HG03469 (cell line): ENCODE measurements at regions not wholly inside any gene's neighbourhood (a gene's known extent, or its start where the extent isn't known, plus 50 kb on each side); places are given as distances from the start of the nearest gene placed in this dataset.
"Not testable (repeated sequence)": the region's sequence is repeated elsewhere in the genome, so short reads cannot be mapped to it uniquely, and the experiment has no call there.

Experiments
- ATAC-seq: cut with Tn5 transposase; IDR thresholded peaks from one replicate; pipeline ENCODE4 v1.9.1; 2021; ENCODE audit warnings: mild to moderate bottlenecking, moderate library complexity, moderate number of reproducible peaks; ENCODE audit not compliant: unreplicated experiment

- no peak for ATAC-seq
These were observed 503.0 kb downstream of the NTRK3 start for GRCh38 chr15:87753539-87753938.

GRCh38 chr15:87752250-87752951 is 504.1 kb downstream of the NTRK3 start:
- ATAC-seq = no peak

- ATAC-seq = no peak
These were observed 508.1 kb downstream of the NTRK3 start for GRCh38 chr15:87748483-87748882.

GRCh38 chr15:87747087-87747486 is 509.5 kb downstream of the NTRK3 start:
- no peak for ATAC-seq

DNA sequence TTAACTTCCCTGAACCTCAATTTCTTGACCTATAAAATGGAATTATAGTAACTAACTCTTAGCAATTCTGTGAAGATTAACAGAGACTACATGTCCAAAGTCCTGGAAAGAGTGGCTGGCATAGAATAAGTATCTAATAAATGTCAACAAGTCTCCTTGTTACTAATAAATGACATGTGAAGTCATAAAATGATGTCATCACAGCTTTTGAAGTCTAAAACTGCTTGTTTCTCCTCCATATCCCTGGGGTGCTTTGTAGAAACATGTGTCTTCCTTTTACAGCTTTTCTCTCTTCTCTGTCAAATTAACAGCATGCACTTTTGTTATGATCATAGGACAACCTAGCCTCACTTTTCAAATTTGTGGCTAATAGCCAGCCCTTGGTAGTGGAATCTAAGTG is 510.2 kb downstream of the NTRK3 start:
- ATAC-seq = no peak

GRCh38 chr15:87744815-87745214 is 511.7 kb downstream of the NTRK3 start:
- ATAC-seq = no peak

DNA sequence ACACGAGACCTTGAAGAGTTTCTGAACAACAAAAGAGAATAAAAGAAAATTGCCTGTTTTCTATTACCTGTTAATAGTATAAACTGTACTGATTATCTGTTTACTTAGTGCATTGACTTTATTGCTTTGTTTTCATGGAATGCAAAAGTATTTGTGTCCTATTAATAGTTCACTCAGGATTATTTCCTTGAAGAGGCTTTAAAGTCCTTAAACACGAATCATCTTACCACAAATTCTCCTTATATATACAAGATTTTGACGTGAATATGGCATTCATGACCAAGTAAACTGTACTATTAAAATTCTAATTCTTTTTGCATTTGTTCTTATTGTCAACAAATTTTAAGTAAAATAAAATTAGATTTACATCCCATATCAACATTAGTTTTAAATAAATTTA is 513.0 kb downstream of the NTRK3 start:
- ATAC-seq = no peak

GRCh38 chr15:87741350-87741749 is 515.2 kb downstream of the NTRK3 start:
- no peak for ATAC-seq

DNA sequence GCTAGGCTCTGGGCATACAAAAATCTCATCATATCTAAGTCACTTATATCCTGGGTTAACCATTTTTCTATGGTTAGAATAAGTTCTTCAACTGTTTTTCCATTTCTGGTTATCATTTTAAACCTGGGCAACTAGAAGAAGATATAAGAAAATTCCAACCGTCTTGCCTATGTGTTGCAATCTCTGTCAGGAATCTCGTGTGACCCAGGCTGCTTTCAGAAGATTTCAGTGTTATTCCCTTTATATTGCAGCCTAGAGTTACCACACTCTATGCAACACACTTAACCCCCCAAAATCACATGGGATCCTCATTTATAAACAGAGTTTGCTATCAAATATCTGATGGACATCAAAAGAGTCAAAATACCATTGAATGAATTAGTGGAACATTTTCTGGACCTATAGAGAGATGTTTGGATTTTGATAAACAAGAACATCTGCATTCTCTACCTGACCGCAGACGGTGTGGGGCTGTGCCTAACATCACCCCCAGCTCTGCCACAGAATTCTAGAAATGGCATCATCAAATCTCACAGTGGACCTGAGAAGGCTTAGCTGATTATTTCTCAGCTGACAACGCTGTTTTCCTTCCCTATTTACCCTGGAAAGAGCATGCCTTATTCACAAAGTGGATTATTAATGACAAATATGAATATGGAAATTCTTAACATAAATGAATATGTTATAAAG is 515.7 kb downstream of the NTRK3 start:
- no peak for ATAC-seq

- no peak for ATAC-seq
These were observed 516.7 kb downstream of the NTRK3 start for GRCh38 chr15:87739866-87740265.

GRCh38 chr15:87739081-87739480 is 517.5 kb downstream of the NTRK3 start:
- no peak for ATAC-seq

DNA sequence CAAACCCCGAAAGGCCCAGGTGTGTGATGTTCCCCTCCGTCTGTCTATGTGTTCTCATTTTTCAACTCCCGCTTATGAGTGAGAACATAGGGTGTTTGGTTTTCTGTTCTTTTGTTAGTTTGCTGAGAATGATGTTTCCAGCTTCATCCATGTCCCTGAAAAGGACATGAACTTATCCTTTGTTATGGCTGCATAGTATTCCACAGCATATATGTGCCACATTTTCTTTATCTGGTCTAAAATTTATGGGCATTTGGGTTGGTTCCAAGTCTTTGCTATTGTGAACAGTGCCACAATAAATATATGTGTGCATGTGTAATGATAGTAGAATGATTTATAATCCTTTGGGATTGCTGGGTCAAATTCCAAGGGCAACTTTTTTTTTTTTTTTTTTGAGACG is 519.1 kb downstream of the NTRK3 start:
- not testable (repeated sequence) for ATAC-seq

DNA sequence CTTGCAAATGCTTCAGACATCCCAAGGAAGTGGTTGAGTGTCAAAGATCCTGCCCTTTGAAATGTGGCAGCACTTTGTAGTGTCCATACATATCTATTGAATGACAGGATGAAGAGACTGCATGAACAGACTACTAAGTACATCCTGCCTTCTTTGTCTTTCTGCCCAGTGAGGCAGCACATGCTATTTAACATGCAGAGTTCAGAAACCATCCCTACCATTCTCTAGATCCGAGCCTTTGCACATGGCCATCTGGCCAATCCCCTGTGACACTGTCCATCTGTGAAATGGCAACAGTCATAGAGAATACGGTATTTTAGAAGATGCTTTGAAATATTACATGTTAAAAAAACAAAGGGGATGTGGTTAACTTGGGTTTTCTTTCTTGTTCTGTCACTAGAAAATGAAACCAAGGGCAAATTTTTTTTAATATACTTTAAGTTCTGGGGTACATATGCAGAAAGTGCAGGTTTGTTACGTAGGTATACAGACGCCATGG is 519.6 kb downstream of the NTRK3 start:
- ATAC-seq = no peak

GRCh38 chr15:87736401-87736800 is 520.1 kb downstream of the NTRK3 start:
- ATAC-seq = no peak

GRCh38 chr15:87735522-87735921 is 521.0 kb downstream of the NTRK3 start:
- ATAC-seq = no peak

- ATAC-seq = no peak
These were observed 521.8 kb downstream of the NTRK3 start for GRCh38 chr15:87734571-87735373.

DNA sequence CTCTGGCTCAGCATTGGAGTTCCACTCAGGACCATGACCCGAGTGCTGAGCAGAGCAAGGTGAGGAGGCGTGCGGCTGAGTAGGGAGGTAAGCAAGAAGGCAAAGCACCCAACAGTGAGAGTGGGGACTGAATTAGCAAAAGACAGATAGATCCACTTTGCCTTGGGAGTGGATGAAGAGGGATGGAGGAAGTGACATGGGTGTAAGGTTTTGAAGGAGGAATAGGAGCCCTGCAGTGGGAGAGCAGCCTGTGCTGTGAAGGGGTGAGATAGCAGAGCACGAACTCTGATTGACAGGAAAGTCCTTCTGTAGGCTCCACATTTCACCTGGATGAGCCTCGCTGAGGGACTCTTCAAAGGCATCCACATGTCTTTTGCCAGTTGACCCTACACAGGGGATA is 522.6 kb downstream of the NTRK3 start:
- no peak for ATAC-seq

DNA sequence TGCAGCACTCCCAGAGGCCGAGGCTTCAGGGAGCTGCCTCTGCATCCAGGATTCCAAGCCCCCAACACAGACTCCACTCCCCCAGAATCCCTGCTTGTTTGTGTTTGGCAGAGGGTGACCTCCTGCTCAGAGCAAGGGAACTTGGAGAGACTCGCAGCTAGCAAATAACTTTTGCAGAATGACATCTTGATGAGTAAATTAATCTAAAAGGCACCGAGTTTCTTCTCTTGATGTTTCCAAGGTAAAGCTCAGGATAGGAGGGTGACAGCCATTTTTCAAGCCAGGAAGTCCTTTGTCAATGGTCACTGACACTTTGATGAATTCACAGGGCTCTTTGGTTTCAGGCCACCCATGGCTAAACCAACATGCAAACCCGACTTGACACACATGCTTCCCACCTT is 523.0 kb downstream of the NTRK3 start:
- ATAC-seq = no peak

GRCh38 chr15:87732976-87733375 is 523.6 kb downstream of the NTRK3 start:
- ATAC-seq = no peak

DNA sequence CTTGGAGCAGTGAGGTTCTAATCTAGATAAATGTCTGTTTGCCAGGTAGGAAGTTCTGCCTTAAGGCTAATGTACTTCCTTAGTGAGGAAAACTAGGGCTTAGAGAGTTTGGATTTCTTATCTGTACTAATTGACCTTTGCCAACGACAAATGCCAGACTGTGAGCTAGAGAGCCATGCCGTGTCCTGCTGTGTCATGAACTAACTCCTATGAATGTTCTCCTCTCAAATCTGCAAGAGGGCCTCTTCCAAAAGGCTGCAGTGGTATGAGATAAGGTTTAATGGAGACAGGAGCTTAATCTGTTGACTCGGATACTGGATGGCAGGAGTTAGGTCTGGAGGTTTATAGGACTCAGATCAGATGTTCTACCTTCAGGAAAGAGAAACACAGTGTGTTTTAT is 524.9 kb downstream of the NTRK3 start:
- no peak for ATAC-seq

DNA sequence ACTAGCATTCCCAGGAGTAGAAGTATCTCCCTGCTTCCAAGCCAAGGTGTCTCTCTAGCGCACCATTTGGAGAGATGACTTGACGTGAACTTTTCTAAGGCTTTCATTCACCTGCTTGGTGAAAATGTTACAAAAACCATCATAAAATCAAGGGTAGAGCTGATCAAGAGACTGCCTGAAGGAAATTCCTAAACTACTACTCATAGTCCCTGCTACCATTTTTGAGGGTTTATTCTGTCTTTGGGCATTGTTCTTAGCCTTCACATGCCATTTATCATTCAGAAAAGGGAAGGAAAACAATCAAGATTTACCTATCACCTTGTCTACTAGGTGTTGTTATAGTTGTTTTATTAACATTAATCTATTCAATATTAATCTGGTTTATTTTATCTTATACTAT is 525.8 kb downstream of the NTRK3 start:
- no peak for ATAC-seq

- ATAC-seq = no peak
These were observed 527.5 kb downstream of the NTRK3 start for GRCh38 chr15:87728998-87729397.
